ENCODE measurements at regions not wholly inside any gene's neighbourhood (a gene's known extent, or its start where the extent isn't known, plus 50 kb on each side); places are given as distances from the start of the nearest gene placed in this dataset.

DNA sequence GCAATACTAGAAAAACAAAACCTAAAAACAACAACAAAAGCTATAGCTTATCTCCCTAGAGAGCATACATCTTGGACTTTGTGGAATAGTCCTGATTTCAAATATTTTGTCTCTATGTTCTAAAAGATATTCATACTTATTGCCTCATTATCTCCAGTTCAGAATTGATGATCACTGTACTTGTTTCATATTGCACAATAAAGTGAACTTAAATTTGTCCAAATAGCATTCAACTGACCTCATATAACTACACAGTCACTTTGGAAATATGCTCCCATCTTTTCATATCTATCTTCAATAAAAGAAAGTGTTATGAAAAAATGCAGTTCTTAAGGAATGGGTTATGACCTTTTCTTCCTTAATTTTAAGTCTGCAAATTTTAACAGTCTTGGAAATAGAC is 228.6 kb upstream of the CMC1 start:
- TF ChIP-seq NR2F2 (IDR thresholded peaks at IDR 0.05) (no peak), HNF4A (conservative IDR thresholded peaks at IDR 0.05) (no peak), EGR1 (IDR thresholded peaks at IDR 0.05; ENCODE audit: low read depth in 2 of 2) (no peak), SP1 (IDR thresholded peaks at IDR 0.05) (no peak), FOXA2 (IDR thresholded peaks at IDR 0.05) (no peak), HNF4G (IDR thresholded peaks at IDR 0.05) (no peak), YY1 (IDR thresholded peaks at IDR 0.05) (no peak), TAF1 (conservative IDR thresholded peaks at IDR 0.05) (no peak), RXRA (IDR thresholded peaks at IDR 0.05) (no peak)
- TF ChIP-seq, protein P1, sequence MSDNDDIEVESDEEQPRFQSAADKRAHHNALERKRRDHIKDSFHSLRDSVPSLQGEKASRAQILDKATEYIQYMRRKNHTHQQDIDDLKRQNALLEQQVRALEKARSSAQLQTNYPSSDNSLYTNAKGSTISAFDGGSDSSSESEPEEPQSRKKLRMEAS (IDR thresholded peaks at IDR 0.05): no peak
- TF ChIP-seq, protein P2, sequence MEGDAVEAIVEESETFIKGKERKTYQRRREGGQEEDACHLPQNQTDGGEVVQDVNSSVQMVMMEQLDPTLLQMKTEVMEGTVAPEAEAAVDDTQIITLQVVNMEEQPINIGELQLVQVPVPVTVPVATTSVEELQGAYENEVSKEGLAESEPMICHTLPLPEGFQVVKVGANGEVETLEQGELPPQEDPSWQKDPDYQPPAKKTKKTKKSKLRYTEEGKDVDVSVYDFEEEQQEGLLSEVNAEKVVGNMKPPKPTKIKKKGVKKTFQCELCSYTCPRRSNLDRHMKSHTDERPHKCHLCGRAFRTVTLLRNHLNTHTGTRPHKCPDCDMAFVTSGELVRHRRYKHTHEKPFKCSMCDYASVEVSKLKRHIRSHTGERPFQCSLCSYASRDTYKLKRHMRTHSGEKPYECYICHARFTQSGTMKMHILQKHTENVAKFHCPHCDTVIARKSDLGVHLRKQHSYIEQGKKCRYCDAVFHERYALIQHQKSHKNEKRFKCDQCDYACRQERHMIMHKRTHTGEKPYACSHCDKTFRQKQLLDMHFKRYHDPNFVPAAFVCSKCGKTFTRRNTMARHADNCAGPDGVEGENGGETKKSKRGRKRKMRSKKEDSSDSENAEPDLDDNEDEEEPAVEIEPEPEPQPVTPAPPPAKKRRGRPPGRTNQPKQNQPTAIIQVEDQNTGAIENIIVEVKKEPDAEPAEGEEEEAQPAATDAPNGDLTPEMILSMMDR (IDR thresholded peaks at IDR 0.05; ENCODE audit: low read depth, low read length, missing input control): no peak
- TF ChIP-seq, protein P3, sequence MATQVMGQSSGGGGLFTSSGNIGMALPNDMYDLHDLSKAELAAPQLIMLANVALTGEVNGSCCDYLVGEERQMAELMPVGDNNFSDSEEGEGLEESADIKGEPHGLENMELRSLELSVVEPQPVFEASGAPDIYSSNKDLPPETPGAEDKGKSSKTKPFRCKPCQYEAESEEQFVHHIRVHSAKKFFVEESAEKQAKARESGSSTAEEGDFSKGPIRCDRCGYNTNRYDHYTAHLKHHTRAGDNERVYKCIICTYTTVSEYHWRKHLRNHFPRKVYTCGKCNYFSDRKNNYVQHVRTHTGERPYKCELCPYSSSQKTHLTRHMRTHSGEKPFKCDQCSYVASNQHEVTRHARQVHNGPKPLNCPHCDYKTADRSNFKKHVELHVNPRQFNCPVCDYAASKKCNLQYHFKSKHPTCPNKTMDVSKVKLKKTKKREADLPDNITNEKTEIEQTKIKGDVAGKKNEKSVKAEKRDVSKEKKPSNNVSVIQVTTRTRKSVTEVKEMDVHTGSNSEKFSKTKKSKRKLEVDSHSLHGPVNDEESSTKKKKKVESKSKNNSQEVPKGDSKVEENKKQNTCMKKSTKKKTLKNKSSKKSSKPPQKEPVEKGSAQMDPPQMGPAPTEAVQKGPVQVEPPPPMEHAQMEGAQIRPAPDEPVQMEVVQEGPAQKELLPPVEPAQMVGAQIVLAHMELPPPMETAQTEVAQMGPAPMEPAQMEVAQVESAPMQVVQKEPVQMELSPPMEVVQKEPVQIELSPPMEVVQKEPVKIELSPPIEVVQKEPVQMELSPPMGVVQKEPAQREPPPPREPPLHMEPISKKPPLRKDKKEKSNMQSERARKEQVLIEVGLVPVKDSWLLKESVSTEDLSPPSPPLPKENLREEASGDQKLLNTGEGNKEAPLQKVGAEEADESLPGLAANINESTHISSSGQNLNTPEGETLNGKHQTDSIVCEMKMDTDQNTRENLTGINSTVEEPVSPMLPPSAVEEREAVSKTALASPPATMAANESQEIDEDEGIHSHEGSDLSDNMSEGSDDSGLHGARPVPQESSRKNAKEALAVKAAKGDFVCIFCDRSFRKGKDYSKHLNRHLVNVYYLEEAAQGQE (IDR thresholded peaks at IDR 0.05): no peak
- Histone ChIP-seq H3K4me3 (ENCODE audit: low read depth in 1 of 3, low read length in 3 of 3) (no peak overlapping the region), H3K36me3 (ENCODE audit: control insufficient read depth in 4 of 4, insufficient read depth in 3 of 4, low read depth in 1 of 4, low read length in 3 of 4) (no peaks in the 10 kb centered on the region), H3K27ac (ENCODE audit: low read depth in 1 of 2, low read length in 2 of 2) (no peak overlapping the region), H3K27me3 (ENCODE audit: control insufficient read depth in 4 of 4, insufficient read depth in 4 of 4, low read length in 3 of 4) (no peaks in the 10 kb centered on the region), H3K4me1 (ENCODE audit: control insufficient read depth in 4 of 4, insufficient read depth in 4 of 4, low read length in 3 of 4) (no peaks in the 10 kb centered on the region), H3K9ac (ENCODE audit: low read depth in 1 of 2, low read length in 2 of 2) (no peak overlapping the region), H3K9me3 (ENCODE audit: control insufficient read depth in 4 of 4, low read length in 3 of 4) (no peaks in the 10 kb centered on the region)
- no peak for DNase-seq (ENCODE audit: low spot score)

- TF ChIP-seq FOXA1 (IDR thresholded peaks at IDR 0.05): no peak
- TF ChIP-seq, protein P2 (IDR thresholded peaks at IDR 0.05; ENCODE audit: low read depth, low read length, missing input control): no peak
- TF ChIP-seq HNF4A (conservative IDR thresholded peaks at IDR 0.05): no peak
- TF ChIP-seq JUND (IDR thresholded peaks at IDR 0.05): no peak
- 84% methylated on average over 6 of the region's 6 CpGs for WGBS
- no peak overlapping the region for H3K4me3 ChIP-seq (ENCODE audit: low read depth in 1 of 3, low read length in 3 of 3)
- no peak for DNase-seq (ENCODE audit: low spot score)
- no peaks in the 10 kb centered on the region for H3K27me3 ChIP-seq (ENCODE audit: control insufficient read depth in 4 of 4, insufficient read depth in 4 of 4, low read length in 3 of 4)
- H3K9me3 ChIP-seq (ENCODE audit: control insufficient read depth in 4 of 4, low read length in 3 of 4): no peaks in the 10 kb centered on the region
- no peaks in the 10 kb centered on the region for H3K4me1 ChIP-seq (ENCODE audit: control insufficient read depth in 4 of 4, insufficient read depth in 4 of 4, low read length in 3 of 4)
- no peak overlapping the region for H3K27ac ChIP-seq (ENCODE audit: low read depth in 1 of 2, low read length in 2 of 2)
- H3K9ac ChIP-seq (ENCODE audit: low read depth in 1 of 2, low read length in 2 of 2): no peak overlapping the region
- H3K36me3 ChIP-seq (ENCODE audit: control insufficient read depth in 4 of 4, insufficient read depth in 3 of 4, low read depth in 1 of 4, low read length in 3 of 4): no peaks in the 10 kb centered on the region
Observed at GRCh38 chr3:28013864-28014473, 227.4 kb upstream of the CMC1 start.
